CD4-positive, alpha-beta T cell treated with Interferon alpha-2 for 1 hour (primary cell): ENCODE measurements at regions not wholly inside any gene's neighbourhood (a gene's known extent, or its start where the extent isn't known, plus 50 kb on each side); places are given as distances from the start of the nearest gene placed in this dataset.

Source experiments
- DNase-seq, 2 donors: peaks; one replicate each; pipeline ENCODE4 v3.0.0-alpha.2; 2020 to 2022

GRCh38 chr13:99911965-99912566 lies 59.5 kb downstream of the ZIC5 start:
- DNase-seq, result peak in 1 of 2 donors; percentile 40

DNA sequence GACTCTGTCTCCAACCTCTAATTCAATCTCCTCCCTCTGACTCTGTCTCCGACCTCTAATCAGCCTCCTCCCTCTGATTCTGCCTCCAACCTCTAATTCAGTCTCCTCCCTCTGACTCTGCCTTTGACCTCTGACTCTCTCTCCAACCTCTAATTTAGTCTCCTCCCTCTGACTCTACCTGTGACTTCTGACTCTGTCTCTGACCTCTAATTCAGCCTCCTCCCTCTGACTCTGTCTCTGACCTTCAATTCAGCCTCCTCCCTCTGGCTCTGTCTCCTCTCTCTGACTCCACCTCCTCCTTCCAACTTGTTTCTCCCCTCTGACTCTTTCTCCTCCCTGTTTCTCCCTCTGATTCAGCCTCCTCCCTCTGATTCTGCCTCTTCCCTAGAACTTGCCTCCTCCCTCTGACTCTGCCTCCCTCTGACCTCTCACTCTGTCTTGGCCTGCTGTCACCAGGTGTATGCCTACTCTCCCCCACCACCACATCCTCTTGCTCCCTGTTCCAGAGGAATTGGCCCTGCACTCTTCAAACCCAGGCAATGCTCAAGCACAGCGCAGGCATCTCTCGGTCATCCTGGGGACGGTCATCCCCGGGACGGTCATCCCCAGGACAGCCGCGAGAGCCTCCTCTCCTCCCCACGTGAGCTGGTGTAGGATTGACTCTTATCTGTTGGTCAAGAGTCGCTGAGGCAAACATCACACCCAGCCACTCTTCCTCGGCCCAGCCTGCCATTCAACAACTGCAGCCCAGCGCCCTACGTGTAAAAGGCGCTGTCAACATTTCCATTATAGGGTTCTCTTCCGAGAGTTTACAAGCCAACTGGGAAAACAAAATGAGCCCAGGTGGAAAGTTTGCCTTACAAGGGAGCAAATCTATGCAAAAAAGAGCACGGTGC lies 60.2 kb downstream of the ZIC5 start:
- no peak for DNase-seq

- DNase-seq, result no peak
Measured at GRCh38 chr13:99909836-99910619, 61.5 kb downstream of the ZIC5 start.

- no peak for DNase-seq
Measured at GRCh38 chr13:99909097-99909835, 62.3 kb downstream of the ZIC5 start.

DNA sequence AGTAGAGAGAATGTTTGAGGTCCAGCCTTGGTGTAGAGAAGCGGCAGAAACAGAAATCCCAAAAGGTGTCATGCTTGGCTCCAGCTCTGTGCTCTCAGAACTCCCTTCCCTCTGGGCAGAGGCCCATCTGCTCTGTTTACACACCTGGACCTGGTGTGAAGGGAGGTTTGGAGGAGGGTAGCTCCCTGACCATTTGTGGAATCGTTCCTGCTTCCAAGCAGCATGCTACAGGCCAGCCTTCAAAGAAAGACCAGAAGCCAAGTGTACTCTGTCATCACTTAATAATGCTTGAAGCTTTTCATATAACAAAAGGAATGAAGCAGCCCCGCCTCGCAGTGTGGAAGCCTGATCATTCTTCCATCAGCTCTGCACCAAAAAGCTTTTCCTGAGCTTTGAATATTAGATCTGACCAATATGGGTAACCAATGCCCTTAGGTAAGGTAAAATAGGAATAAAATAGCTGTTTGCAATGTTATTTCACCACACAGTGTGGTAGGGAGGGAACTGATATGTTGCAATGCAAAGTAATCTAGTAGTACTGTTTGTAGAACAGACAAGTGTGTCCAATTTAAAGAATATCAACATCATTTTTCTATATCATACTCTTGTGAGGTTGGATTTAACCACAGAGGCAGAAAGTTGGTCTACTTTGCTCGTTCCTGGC lies 63.3 kb downstream of the ZIC5 start:
- DNase-seq, result no peak

GRCh38 chr13:99907627-99908026 lies 63.9 kb downstream of the ZIC5 start:
- DNase-seq, result no peak

GRCh38 chr13:99907038-99907437 lies 64.5 kb downstream of the ZIC5 start:
- DNase-seq, result no peak

DNA sequence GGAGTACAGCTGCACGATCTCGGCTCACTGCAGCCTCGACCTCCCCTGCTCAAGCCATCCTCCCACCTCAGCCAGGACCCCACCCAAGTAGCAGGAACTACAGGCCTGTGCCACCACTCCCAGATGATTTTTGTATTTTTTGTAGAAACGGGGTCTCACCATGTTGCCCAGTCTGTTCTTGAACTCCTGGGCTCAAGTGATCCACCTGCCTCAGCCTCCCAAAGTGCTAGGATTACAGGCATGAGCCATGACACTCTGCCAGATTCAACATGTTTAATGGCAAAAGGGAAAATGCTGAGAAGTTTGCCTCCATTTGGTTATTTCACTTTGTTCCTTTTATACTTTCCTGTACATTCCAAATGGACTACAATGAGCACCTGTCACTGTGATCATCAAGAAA lies 65.8 kb downstream of the ZIC5 start:
- DNase-seq, result no peak

- DNase-seq, result no peak
Measured at GRCh38 chr13:99905224-99905623, 66.3 kb downstream of the ZIC5 start.

DNA sequence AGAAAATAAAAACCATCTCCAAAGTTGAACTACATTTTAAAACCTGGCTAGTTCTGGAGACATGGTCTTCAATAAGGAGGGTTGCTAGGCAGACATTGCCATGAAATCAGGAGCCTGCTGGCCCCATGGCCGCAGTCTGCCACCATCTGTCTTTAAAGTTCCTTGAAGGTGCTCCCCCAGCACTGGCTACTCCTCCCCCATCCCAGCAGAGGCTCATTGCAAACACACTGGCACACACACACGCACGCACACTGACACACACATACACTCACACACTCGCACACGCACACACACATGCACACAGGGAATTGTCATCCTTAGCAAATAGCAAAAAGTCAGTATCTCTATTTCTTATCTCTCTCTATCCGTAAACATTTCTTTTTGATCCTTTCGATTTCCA lies 68.4 kb downstream of the ZIC5 start:
- no peak for DNase-seq

DNA sequence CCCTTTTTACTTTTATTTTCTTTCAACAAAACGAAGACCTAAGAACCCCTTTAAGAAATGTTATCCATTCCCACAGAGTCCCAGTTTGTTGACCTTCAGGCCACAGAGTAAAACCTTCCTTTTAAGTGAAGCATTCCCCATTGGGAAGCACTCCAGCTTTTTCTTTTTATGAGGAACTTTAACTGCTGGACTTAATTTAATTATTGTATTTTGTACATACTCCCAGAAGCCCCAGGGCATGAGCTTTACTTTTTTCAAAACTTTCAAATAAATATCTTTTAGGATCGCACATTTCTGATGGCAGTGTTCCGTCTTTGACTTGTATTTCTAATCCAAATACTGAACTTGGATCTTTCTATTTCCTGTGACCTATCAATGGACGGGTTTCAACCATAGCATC lies 68.9 kb downstream of the ZIC5 start:
- DNase-seq, result no peak

GRCh38 chr13:99900960-99901359 lies 70.6 kb downstream of the ZIC5 start:
- DNase-seq, result no peak

GRCh38 chr13:99898421-99898820 lies 73.1 kb downstream of the ZIC5 start:
- DNase-seq, result no peak

DNA sequence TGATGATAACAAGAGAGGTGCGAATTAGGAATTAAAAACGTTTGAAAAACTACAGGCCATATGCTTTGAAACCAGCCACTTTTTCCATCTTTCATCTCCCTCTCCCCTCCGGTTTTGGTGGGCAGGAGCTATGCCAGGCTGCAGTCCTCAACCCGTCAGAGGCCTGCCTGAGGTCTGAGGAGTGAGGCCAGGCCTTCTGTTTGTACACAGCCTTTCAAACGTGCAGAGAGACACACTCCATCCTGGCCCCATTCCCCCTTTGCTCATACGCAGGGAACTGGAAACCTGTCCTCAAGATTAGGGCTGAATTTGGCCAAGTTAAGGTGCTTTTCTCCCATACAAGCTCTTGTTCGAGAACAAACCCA lies 74.5 kb downstream of the ZIC5 start:
- DNase-seq, result no peak

- no peak for DNase-seq
Measured at GRCh38 chr13:99896369-99897075, 75.0 kb downstream of the ZIC5 start.

DNA sequence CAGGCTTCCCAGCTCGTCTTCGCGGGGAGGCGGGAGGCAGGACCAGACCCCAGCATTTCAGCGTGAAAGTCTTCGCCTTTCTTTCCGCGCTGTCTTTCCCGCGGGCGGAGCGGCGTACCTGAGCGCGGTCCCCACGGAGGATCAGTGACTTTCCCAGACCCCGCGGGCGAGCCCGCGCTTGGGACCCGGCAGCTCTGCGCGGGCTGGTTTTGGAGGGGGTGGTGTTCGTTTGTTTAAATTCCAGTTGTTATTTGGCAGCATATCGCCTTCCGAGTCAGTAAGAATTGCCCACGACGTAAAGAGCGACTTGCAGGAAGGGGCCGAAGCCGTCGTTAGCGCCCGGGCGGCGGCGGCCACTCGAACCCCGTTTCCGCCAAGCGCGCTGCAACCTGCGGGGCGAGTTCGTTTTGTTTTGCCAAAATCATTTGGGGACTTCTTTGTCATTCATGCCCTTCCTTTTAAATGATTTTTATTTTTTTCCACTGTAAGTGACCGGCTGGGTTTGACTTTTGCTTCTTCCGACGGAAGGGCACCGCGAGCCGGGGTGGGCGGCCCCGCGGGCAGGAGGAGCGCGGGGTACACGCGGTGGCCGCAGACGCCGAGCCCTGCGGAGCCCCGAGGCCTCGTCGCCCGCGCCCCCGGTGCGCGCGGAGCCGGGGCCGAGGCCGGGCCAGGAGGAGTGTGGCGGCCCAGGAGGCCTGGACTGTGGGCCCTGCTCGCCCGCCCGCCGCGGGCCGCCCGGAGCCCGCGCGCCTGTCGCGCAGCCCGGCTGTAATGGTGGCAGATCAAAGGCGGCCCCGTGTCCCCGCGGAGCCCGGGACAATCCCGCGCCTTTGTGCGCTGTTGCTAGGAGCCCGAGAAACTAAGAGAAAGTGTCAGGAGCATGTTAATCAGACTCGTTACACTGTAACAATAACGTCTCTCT lies 75.9 kb downstream of the ZIC5 start:
- peak in 1 of 2 donors; percentile 7 for DNase-seq

DNA sequence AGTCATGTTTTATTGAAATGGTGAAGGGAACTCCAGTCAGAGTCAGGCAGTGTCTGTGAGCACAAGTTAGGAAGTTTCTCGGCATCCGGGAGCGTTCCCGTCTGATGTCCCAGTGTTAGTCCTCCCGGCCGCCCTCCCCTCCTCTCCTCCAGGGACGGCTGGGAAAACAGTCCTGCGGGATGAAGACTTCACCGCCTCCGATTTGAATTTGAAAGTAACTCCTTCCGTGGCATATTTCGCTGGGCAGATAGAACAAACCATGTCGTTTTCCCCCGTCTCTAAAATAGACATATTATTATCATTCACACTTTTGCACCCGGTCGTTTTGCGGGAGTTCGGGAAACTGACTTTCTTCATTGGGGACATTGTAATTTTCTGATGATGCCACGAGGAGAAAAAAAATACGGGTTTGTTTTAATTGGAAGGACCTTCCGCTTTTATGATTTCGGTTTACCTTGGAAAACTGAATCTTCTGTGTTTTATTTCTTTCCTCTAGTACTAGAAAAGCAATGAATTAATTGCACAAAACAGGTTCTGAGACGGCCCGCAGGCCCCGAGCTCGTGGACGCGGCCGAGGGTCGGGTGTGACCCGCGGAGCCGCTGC lies 76.6 kb downstream of the ZIC5 start:
- no peak for DNase-seq

DNA sequence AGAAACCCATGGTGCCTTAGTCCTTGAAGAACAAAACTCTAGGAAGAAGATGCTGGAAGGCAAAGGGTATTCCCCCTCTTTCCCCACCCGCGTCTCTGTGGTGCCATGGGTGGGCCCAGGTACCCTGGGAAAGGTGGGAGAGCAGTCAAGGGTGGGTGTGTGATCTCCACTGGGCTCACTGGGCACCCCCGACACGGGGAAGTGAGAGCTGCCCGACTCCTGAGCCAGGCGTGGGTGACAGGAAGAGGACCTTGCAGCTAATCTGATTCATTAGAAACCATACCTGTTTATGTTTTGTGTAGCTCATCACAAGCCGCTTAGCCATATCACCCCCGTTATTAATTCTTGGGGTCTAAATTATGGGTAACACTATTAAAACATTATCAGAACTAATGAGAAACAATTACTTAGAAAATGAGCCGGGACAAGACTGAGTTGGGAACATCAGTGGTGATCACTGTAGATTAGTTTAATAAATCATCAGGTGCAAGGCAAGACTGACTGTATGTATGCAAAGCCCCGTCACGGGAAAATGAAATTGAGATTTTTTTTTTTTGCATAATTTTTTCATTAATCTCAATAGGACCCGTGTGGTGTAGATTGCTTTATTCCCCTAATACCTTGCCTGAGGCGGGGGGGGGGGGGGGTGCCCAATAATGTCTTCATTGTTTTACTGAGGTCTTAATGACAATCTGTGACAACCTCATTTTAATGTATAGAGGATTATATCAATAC lies 77.3 kb downstream of the ZIC5 start:
- DNase-seq, result no peak

DNA sequence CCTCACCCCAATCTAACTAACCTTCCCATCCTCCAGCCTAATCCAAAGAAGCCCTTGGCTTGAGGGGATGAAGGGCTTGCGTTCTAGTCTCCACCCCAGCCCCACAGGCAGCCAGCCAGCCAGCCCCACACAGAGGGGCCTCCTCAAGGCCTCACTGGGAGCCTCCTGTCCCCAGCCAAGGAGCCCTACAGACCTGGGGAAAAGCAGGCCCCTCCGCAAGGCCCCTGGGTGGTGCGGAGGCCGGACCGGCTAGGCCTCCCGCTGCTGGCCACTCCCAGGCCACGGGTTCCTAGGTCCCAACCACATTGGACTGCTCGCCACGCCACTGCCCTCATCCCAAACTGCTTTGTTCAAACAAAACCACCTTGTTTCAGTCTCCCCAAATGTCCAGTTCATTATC lies 78.0 kb downstream of the ZIC5 start:
- DNase-seq, result no peak
